ENCODE measurements at regions not wholly inside any gene's neighbourhood (a gene's known extent, or its start where the extent isn't known, plus 50 kb on each side); places are given as distances from the start of the nearest gene placed in this dataset.
"Not testable (repeated sequence)": the region's sequence is repeated elsewhere in the genome, so short reads cannot be mapped to it uniquely, and the experiment has no call there.

DNA sequence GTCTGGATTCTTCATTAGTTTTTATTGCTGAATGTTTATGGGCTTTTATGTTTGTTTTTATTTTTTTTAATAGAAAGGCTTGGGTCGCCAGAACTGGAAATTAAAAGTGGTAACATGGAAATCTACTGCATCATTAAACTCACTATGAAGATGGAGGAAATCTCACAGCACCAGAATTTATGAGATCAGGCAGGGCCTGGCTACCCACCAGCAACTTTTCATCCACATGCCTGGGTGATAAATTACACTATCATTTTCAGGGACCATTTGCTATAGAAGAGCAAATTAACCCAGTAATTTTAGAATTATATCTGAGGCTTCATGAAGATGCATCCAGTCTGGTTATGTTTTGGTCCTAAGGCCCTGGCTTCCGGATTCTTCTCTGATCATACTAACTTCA is 57.8 kb upstream of the PLCB4 start:
- no peaks in the 10 kb centered on the region for H3K79me2 ChIP-seq (ENCODE audit: control insufficient read depth, insufficient read depth, low read length)
- no peak overlapping the region for H3K4me2 ChIP-seq (ENCODE audit: insufficient read depth, low read length)
- DNase-seq (ENCODE audit: low read depth, low spot score) = no peak
- no peak overlapping the region for H3K27ac ChIP-seq (ENCODE audit: insufficient read depth, low read depth, low read length)
- H3K9me3 ChIP-seq (replicated peaks; ENCODE audit: control insufficient read depth, insufficient read depth, low read length) = no peaks in the 10 kb centered on the region
- BruUV-seq (replicated peaks) = no TSS peak
- H3K4me1 ChIP-seq (ENCODE audit: control insufficient read depth, extremely low read depth, insufficient read depth, low read length) = no peaks in the 10 kb centered on the region
- intact Hi-C loops (cut with micrococcal nuclease) = no loop called here
- no peak for TF ChIP-seq EZH2 (IDR thresholded peaks at IDR 0.05; ENCODE audit: borderline replicate concordance, low read depth, low read length, severe bottlenecking)
- no peak for TF ChIP-seq JUN (IDR thresholded peaks at IDR 0.05; ENCODE audit: borderline replicate concordance, insufficient read depth, insufficient read length, low read depth)
- no peak for TF ChIP-seq POLR2AphosphoS5 (IDR thresholded peaks at IDR 0.05; ENCODE audit: insufficient read depth, low read depth, low read length)
- no peak for TF ChIP-seq FOS (IDR thresholded peaks at IDR 0.05; ENCODE audit: borderline replicate concordance, insufficient read depth, low read length)
- TF ChIP-seq GATA2 (IDR thresholded peaks at IDR 0.05; ENCODE audit: insufficient read depth, insufficient read length, low read depth, low read length) = no peak
- TF ChIP-seq, protein P1, sequence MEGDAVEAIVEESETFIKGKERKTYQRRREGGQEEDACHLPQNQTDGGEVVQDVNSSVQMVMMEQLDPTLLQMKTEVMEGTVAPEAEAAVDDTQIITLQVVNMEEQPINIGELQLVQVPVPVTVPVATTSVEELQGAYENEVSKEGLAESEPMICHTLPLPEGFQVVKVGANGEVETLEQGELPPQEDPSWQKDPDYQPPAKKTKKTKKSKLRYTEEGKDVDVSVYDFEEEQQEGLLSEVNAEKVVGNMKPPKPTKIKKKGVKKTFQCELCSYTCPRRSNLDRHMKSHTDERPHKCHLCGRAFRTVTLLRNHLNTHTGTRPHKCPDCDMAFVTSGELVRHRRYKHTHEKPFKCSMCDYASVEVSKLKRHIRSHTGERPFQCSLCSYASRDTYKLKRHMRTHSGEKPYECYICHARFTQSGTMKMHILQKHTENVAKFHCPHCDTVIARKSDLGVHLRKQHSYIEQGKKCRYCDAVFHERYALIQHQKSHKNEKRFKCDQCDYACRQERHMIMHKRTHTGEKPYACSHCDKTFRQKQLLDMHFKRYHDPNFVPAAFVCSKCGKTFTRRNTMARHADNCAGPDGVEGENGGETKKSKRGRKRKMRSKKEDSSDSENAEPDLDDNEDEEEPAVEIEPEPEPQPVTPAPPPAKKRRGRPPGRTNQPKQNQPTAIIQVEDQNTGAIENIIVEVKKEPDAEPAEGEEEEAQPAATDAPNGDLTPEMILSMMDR (IDR thresholded peaks at IDR 0.05; ENCODE audit: extremely low read depth in 1 of 2, insufficient read depth in 1 of 2, low read depth in 1 of 2, low read length in 2 of 2) = no peak
- TF ChIP-seq, protein P2, sequence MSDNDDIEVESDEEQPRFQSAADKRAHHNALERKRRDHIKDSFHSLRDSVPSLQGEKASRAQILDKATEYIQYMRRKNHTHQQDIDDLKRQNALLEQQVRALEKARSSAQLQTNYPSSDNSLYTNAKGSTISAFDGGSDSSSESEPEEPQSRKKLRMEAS (IDR thresholded peaks at IDR 0.05; ENCODE audit: insufficient read depth, insufficient read length) = no peak
- no peak for TF ChIP-seq POLR2A (IDR thresholded peaks at IDR 0.05; ENCODE audit: low read depth, low read length)
- H4K20me1 ChIP-seq (replicated peaks; ENCODE audit: control insufficient read depth, extremely low read depth, insufficient read depth, low read length) = no peaks in the 10 kb centered on the region
- ChIA-PET CTCF (no interaction called here), POLR2A (no interaction called here)
- H3K4me3 ChIP-seq (replicated peaks in 1 of 3; ENCODE audit: insufficient read depth in 1 of 3, low read depth in 1 of 3, low read length in 3 of 3) = no peak overlapping the region
- no peaks in the 10 kb centered on the region for H3K36me3 ChIP-seq (ENCODE audit: control insufficient read depth in 2 of 2, extremely low read depth in 1 of 2, insufficient read depth in 2 of 2, low read length in 2 of 2)
- no peak overlapping the region for H2AFZ ChIP-seq (ENCODE audit: low read depth, low read length)
- H3K27me3 ChIP-seq (ENCODE audit: control insufficient read depth in 2 of 2, insufficient read depth in 2 of 2, low read length in 2 of 2) = no peaks in the 10 kb centered on the region
- dilution Hi-C loops (cut with MboI; ENCODE audit: extremely low pct_ligation_motif_present, low sequenced_read_pairs) = no loop called here
- no peak overlapping the region for H3K9ac ChIP-seq (replicated peaks; ENCODE audit: extremely low read depth, insufficient read depth, low read length)
- FAIRE-seq = no peak
- H3K9me1 ChIP-seq (replicated peaks; ENCODE audit: control insufficient read depth, extremely low read depth, insufficient read depth, low read length) = no peaks in the 10 kb centered on the region

- FAIRE-seq; H3K36me3 ChIP-seq (ENCODE audit: control insufficient read depth in 2 of 2, extremely low read depth in 1 of 2, insufficient read depth in 2 of 2, low read length in 2 of 2); H3K4me3 ChIP-seq (replicated peaks in 1 of 3; ENCODE audit: insufficient read depth in 1 of 3, low read depth in 1 of 3, low read length in 3 of 3); H3K9me3 ChIP-seq (replicated peaks; ENCODE audit: control insufficient read depth, insufficient read depth, low read length); H3K4me1 ChIP-seq (ENCODE audit: control insufficient read depth, extremely low read depth, insufficient read depth, low read length); H3K27ac ChIP-seq (ENCODE audit: insufficient read depth, low read depth, low read length); H3K4me2 ChIP-seq (ENCODE audit: insufficient read depth, low read length); H4K20me1 ChIP-seq (replicated peaks; ENCODE audit: control insufficient read depth, extremely low read depth, insufficient read depth, low read length); H2AFZ ChIP-seq (ENCODE audit: low read depth, low read length); H3K79me2 ChIP-seq (ENCODE audit: control insufficient read depth, insufficient read depth, low read length); POLR2A ChIA-PET; dilution Hi-C loops (cut with MboI; ENCODE audit: extremely low pct_ligation_motif_present, low sequenced_read_pairs); H3K9ac ChIP-seq (replicated peaks; ENCODE audit: extremely low read depth, insufficient read depth, low read length); H3K9me1 ChIP-seq (replicated peaks; ENCODE audit: control insufficient read depth, extremely low read depth, insufficient read depth, low read length); intact Hi-C loops (cut with micrococcal nuclease); BruUV-seq (replicated peaks); DNase-seq (ENCODE audit: low read depth, low spot score); H3K27me3 ChIP-seq (ENCODE audit: control insufficient read depth in 2 of 2, insufficient read depth in 2 of 2, low read length in 2 of 2): not testable (repeated sequence)
- CTCF ChIA-PET = interaction anchor here (1.2 kb wide), 1 partner anchor 20 kb away, joined by 3 read pairs; no protein-coding TSS in a partner anchor
Observed at GRCh38 chr20:9015232-9015983, 53.5 kb upstream of the PLCB4 start.
